Liver (tissue), 3 donors: ENCODE measurements at regions not wholly inside any gene's neighbourhood (a gene's known extent, or its start where the extent isn't known, plus 50 kb on each side); places are given as distances from the start of the nearest gene placed in this dataset.

ENCODE experiments used
- CTCF ChIP-seq: fragments of 150-350 bp; IDR thresholded peaks from 2 replicates; pipeline ENCODE4 v1.5.1; 2017; ENCODE audit warnings: improper control_type of control experiment, low read depth, low read length; ENCODE audit not compliant: missing input control
- JUND ChIP-seq, 2 donors: IDR thresholded peaks; 2 replicates each; pipeline ENCODE4 v1.6.1; 2016; ENCODE audit warnings: antibody characterized with exemption in 2 of 2
- REST ChIP-seq: IDR thresholded peaks from 2 replicates; pipeline ENCODE4 v1.6.1; 2016; ENCODE audit warnings: antibody characterized with exemption, mild to moderate bottlenecking
- SP1 ChIP-seq: IDR thresholded peaks from 2 replicates; pipeline ENCODE4 v1.6.1; 2018; ENCODE audit warnings: antibody characterized with exemption, mild to moderate bottlenecking
- YY1 ChIP-seq: IDR thresholded peaks from 2 replicates; pipeline ENCODE4 v1.6.1; 2016; ENCODE audit warnings: antibody characterized with exemption, mild to moderate bottlenecking
- donor health status: healthy.
- donor health status: healthy.

- no peak for TF ChIP-seq CTCF
- TF ChIP-seq SP1, result no peak
- TF ChIP-seq REST, result no peak
- no peak for TF ChIP-seq JUND (IDR thresholded peaks at IDR 0.05)
- TF ChIP-seq YY1, result no peak
These were observed 77.6 kb downstream of the XCL2 start for GRCh38 chr1:168466092-168466713.
